WERI-Rb-1 (cell line): ENCODE measurements at regions not wholly inside any gene's neighbourhood (a gene's known extent, or its start where the extent isn't known, plus 50 kb on each side); places are given as distances from the start of the nearest gene placed in this dataset.

Experiments
- DNase-seq: peaks from one replicate; pipeline ENCODE4 v3.0.0-alpha.2; 2020
- H3K27ac ChIP-seq: fragments of 250-450 bp; sonication (Bioruptor Pico); 2 replicates; pipeline ENCODE4 v1.5.1; 2020; ENCODE audit warnings: mild to moderate bottlenecking, moderate library complexity
- H3K27me3 ChIP-seq: fragments of 250-450 bp; sonication (Bioruptor Pico); 2 replicates; pipeline ENCODE4 v1.5.1; 2021; ENCODE audit warnings: mild to moderate bottlenecking, low read depth, moderate library complexity; ENCODE audit not compliant: insufficient read depth, severe bottlenecking
- H3K36me3 ChIP-seq: fragments of 250-450 bp; sonication (Bioruptor Pico); 2 replicates; pipeline ENCODE4 v1.5.1; 2020; ENCODE audit warnings: mild to moderate bottlenecking, moderate library complexity
- H3K4me3 ChIP-seq: 2 replicates; pipeline ENCODE4 v1.5.1; 2011; ENCODE audit warnings: low read depth, mild to moderate bottlenecking, control low read depth, low read length
- H3K9me3 ChIP-seq: fragments of 250-450 bp; sonication (Bioruptor Pico); 2 replicates; pipeline ENCODE4 v1.5.1; 2021; ENCODE audit warnings: mild to moderate bottlenecking, moderate library complexity; ENCODE audit not compliant: severe bottlenecking
- TF ChIP-seq, protein P1 (sequence below): IDR thresholded peaks from 2 replicates; pipeline ENCODE4 v1.5.1; 2011; ENCODE audit warnings: low read depth, mild to moderate bottlenecking, control low read depth, inconsistent platforms, low read length

DNA sequence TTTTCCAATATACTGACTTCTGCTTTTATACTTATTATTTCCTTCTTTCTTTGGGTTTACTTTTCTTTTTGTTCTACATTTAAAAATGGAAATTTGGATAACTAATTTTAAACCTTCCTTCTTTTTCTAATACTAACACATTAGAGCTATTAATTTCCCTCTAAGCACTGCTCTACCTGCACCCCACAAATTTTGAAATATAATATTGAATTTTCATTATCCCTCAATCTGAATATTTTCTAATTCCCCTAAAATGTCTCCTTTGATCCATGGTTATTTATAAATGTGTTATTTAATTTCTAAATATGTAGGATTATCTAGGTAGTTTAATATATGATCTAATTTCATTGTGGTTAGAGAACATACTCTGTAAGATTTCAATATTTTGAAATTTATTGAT is 63.4 kb upstream of the LGALSL start:
- TF ChIP-seq, protein P1, sequence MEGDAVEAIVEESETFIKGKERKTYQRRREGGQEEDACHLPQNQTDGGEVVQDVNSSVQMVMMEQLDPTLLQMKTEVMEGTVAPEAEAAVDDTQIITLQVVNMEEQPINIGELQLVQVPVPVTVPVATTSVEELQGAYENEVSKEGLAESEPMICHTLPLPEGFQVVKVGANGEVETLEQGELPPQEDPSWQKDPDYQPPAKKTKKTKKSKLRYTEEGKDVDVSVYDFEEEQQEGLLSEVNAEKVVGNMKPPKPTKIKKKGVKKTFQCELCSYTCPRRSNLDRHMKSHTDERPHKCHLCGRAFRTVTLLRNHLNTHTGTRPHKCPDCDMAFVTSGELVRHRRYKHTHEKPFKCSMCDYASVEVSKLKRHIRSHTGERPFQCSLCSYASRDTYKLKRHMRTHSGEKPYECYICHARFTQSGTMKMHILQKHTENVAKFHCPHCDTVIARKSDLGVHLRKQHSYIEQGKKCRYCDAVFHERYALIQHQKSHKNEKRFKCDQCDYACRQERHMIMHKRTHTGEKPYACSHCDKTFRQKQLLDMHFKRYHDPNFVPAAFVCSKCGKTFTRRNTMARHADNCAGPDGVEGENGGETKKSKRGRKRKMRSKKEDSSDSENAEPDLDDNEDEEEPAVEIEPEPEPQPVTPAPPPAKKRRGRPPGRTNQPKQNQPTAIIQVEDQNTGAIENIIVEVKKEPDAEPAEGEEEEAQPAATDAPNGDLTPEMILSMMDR: no peak
- no peak for DNase-seq
- Histone ChIP-seq H3K9me3 (no peaks in the 10 kb centered on the region), H3K36me3 (no peaks in the 10 kb centered on the region), H3K4me3 (no peak overlapping the region), H3K27ac (no peak overlapping the region), H3K27me3 (no peaks in the 10 kb centered on the region)

DNA sequence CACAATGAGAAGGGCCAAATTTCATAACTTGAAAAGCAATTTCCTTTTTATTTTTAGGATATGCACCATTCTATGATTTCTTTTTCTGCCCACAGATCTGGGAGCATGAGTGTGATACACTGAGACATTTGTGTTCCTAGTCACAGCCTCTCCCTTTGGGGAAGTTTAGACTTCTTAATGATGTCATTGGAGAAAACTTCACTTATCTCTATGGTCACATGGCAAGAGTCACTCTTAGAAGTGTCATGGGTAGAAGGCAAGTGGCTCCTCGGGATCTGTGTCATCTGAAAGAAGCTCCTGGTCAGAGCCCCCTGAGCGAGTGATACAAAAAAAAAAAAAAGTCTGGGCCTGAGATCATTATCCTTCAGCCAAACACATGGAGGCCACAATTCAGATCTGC is 62.5 kb upstream of the LGALSL start:
- Histone ChIP-seq H3K9me3 (no peaks in the 10 kb centered on the region), H3K27me3 (no peaks in the 10 kb centered on the region), H3K4me3 (no peak overlapping the region), H3K36me3 (no peaks in the 10 kb centered on the region), H3K27ac (no peak overlapping the region)
- no peak for DNase-seq
- TF ChIP-seq, protein P1: no peak

- Histone ChIP-seq H3K4me3 (no peak overlapping the region), H3K27ac (no peak overlapping the region), H3K9me3 (no peaks in the 10 kb centered on the region), H3K27me3 (no peaks in the 10 kb centered on the region), H3K36me3 (no peaks in the 10 kb centered on the region)
- no peak for DNase-seq
- TF ChIP-seq, protein P1: no peak
Observed at GRCh38 chr2:64391940-64392339, 62.0 kb upstream of the LGALSL start.

DNA sequence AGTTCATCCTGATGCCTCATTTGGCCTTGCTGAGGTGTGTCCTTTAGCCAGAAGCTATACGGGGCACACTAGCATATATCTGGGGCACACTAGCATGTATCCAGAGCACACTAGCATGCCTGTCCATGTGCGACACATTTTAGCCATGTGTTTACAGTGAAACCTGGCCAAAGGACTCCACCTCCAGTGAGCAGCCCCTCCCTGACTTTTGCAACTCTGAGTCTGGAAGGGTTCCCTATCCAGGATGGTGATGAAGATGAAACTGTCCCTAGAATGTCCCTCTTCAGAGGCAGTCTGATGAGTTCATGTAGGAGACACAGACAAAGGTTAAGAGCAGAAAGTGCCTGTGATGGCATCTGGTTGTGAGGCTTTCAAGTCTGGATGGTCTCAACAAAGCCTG is 61.4 kb upstream of the LGALSL start:
- no peak for DNase-seq
- Histone ChIP-seq H3K27me3 (no peaks in the 10 kb centered on the region), H3K27ac (no peak overlapping the region), H3K4me3 (no peak overlapping the region), H3K9me3 (no peaks in the 10 kb centered on the region), H3K36me3 (no peaks in the 10 kb centered on the region)
- TF ChIP-seq, protein P1: no peak

DNA sequence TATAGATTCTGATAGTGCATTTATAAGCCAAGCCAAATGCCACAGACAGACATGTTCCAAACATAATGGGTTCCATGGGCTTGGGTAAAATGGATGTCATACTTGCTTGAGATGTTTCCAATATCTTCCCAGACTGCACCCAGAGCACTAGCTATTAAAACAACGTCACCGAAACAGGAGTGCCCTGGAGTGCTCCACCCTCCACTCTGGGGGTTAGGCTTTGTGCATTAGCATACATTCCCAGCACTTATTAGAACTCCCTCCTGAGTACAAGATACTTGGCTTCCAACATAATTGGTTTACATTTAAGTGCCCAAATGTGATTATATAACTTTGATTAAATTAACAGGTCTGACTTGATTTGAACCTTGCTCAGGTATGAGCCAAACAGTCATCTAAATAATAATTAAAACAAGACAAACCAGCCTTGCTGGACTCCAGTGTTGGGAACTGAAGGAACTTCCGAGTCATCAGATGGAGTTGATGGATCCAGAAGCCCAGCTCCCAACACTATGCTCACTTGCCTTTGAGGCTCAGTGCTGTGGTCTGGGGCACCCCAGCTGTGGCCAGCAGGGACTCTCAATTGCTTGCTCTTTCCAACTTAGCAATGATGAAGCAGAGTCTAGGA is 60.5 kb upstream of the LGALSL start:
- Histone ChIP-seq H3K27me3 (no peaks in the 10 kb centered on the region), H3K4me3 (no peak overlapping the region), H3K27ac (no peak overlapping the region), H3K9me3 (no peaks in the 10 kb centered on the region), H3K36me3 (no peaks in the 10 kb centered on the region)
- no peak for DNase-seq
- TF ChIP-seq, protein P1: no peak

DNA sequence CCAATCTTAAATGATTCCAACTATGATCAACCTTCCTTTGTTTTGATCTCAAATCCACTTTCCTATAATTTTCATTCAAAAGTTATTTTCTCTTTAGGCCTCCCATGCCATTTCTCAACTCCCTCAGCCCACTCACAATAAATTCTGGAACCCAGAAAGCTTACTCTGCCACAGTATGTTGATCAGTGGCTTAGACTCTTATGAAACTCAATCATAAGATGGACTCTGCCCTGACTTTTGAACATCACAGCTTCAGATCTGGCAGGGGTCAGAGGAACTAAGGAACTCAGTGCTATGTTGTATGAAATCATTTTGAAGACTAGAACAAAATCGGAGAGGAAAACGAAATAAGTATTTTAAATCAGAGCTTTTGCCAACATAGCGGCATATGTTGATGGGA is 59.8 kb upstream of the LGALSL start:
- no peaks in the 10 kb centered on the region for H3K27me3 ChIP-seq
- TF ChIP-seq, protein P1: no peak
- H3K9me3 ChIP-seq: no peaks in the 10 kb centered on the region
- H3K27ac ChIP-seq: no peak overlapping the region
- DNase-seq: no peak
- no peak overlapping the region for H3K4me3 ChIP-seq
- H3K36me3 ChIP-seq: no peaks in the 10 kb centered on the region
